GM12878 (cell line): ENCODE measurements at regions not wholly inside any gene's neighbourhood (a gene's known extent, or its start where the extent isn't known, plus 50 kb on each side); places are given as distances from the start of the nearest gene placed in this dataset.

ENCODE experiments used
- CHD1 ChIP-seq: IDR thresholded peaks from 2 replicates; pipeline ENCODE4 v1.6.1; 2012; ENCODE audit warnings: low read depth, low read length, improper control_type of control experiment
- EP300 ChIP-seq, 2 experiments: fragments of 150-350 bp in 1 of 2; IDR thresholded peaks; 2 replicates each; pipeline ENCODE4 v1.6.1; 2011 to 2012; ENCODE audit warnings: low read depth in 2 of 2, low read length in 2 of 2, borderline replicate concordance in 1 of 2, improper control_type of control experiment in 1 of 2, inconsistent platforms in 1 of 2; ENCODE audit not compliant: control insufficient read depth in 1 of 2
- NR2C1 ChIP-seq: fragments of 450-650 bp; IDR thresholded peaks from 2 replicates; pipeline ENCODE4 v1.6.1; 2017; ENCODE audit warnings: antibody characterized with exemption, mild to moderate bottlenecking, moderate library complexity
- POLR2A ChIP-seq: IDR thresholded peaks from 2 replicates; pipeline ENCODE4 v1.6.1; 2011; ENCODE audit warnings: low read depth, mild to moderate bottlenecking, low read length
- SKIL ChIP-seq: fragments of 450-650 bp; IDR thresholded peaks from 2 replicates; pipeline ENCODE4 v1.6.1; 2017; ENCODE audit warnings: mild to moderate bottlenecking, low read depth, inconsistent platforms; ENCODE audit not compliant: poor library complexity, severe bottlenecking
- SP1 ChIP-seq: IDR thresholded peaks from one replicate; pipeline ENCODE4 v1.6.1; 2011; ENCODE audit warnings: low read depth, low read length

- TF ChIP-seq SKIL (no peak), EP300 (IDR thresholded peaks at IDR 0.05; ENCODE audit: borderline replicate concordance in 1 of 2, control insufficient read depth in 1 of 2, low read depth in 2 of 2, low read length in 2 of 2) (no peak), CHD1 (no peak), SP1 (no peak), POLR2A (no peak), NR2C1 (no peak)
Observed at GRCh38 chr18:25818505-25818904, 271.9 kb downstream of the SS18 start.
